PFSK-1 (cell line): ENCODE measurements at regions not wholly inside any gene's neighbourhood (a gene's known extent, or its start where the extent isn't known, plus 50 kb on each side); places are given as distances from the start of the nearest gene placed in this dataset.

Experiments
- POLR2AphosphoS5 ChIP-seq: IDR thresholded peaks from 2 replicates; pipeline ENCODE4 v1.6.1; 2012; ENCODE audit warnings: low read depth, mild to moderate bottlenecking, control low read depth, low read length, moderate library complexity
- SIN3A ChIP-seq: IDR thresholded peaks from 2 replicates; pipeline ENCODE4 v1.6.1; 2012; ENCODE audit warnings: mild to moderate bottlenecking, low read length, moderate library complexity, borderline replicate concordance; ENCODE audit not compliant: insufficient read depth
- TAF1 ChIP-seq: IDR thresholded peaks from 2 replicates; pipeline ENCODE4 v1.6.1; 2012; ENCODE audit warnings: low read length, control low read depth, borderline replicate concordance; ENCODE audit not compliant: insufficient read depth
- TF ChIP-seq, protein P1 (sequence below), 2 experiments: IDR thresholded peaks; 2 replicates each; pipeline versions ENCODE4 v1.6.1 to v1.8.0; 2011 to 2012; ENCODE audit warnings: low read depth in 2 of 2, low read length in 2 of 2, control low read depth in 1 of 2, inconsistent platforms in 1 of 2, mild to moderate bottlenecking in 1 of 2, moderate library complexity in 1 of 2; ENCODE audit not compliant: insufficient read depth in 1 of 2

DNA sequence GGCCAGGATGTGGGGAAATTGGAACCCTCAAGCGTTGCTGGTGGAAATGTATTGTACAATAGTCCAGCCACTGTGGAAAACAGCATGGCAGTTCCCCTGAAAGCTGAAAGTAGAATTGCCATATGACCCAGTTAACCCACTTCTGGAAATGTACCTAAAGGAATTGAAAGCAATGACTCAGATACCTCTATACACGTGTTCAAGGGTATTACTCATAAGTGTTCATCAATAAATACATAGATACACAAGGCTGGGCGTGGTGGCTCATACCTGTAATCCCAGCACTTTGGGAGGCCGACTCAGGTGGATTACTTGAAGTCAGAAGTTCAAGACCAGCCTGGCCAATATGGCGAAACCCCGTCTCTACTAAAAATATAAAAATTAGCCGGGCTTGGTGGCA is 71.9 kb upstream of the IRS2 start:
- TF ChIP-seq, protein P1, sequence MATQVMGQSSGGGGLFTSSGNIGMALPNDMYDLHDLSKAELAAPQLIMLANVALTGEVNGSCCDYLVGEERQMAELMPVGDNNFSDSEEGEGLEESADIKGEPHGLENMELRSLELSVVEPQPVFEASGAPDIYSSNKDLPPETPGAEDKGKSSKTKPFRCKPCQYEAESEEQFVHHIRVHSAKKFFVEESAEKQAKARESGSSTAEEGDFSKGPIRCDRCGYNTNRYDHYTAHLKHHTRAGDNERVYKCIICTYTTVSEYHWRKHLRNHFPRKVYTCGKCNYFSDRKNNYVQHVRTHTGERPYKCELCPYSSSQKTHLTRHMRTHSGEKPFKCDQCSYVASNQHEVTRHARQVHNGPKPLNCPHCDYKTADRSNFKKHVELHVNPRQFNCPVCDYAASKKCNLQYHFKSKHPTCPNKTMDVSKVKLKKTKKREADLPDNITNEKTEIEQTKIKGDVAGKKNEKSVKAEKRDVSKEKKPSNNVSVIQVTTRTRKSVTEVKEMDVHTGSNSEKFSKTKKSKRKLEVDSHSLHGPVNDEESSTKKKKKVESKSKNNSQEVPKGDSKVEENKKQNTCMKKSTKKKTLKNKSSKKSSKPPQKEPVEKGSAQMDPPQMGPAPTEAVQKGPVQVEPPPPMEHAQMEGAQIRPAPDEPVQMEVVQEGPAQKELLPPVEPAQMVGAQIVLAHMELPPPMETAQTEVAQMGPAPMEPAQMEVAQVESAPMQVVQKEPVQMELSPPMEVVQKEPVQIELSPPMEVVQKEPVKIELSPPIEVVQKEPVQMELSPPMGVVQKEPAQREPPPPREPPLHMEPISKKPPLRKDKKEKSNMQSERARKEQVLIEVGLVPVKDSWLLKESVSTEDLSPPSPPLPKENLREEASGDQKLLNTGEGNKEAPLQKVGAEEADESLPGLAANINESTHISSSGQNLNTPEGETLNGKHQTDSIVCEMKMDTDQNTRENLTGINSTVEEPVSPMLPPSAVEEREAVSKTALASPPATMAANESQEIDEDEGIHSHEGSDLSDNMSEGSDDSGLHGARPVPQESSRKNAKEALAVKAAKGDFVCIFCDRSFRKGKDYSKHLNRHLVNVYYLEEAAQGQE (IDR thresholded peaks at IDR 0.05; ENCODE audit: insufficient read depth in 1 of 2, low read depth in 2 of 2, low read length in 2 of 2) = no peak
- TF ChIP-seq POLR2AphosphoS5 = no peak
- TF ChIP-seq SIN3A = no peak
- no peak for TF ChIP-seq TAF1
